Left ventricle myocardium inferior (tissue), 1 donor: ENCODE measurements at regions not wholly inside any gene's neighbourhood (a gene's known extent, or its start where the extent isn't known, plus 50 kb on each side); places are given as distances from the start of the nearest gene placed in this dataset.
"Not testable (repeated sequence)": the region's sequence is repeated elsewhere in the genome, so short reads cannot be mapped to it uniquely, and the experiment has no call there.

ENCODE experiments used
- DNase-seq: peaks from one replicate; pipeline ENCODE4 v3.0.0-alpha.2; 2020
- H3K27ac ChIP-seq: fragments of 200-600 bp; replicated peaks from 2 replicates; pipeline ENCODE4 v1.8.0; 2021
- H3K27me3 ChIP-seq: fragments of 200-600 bp; 2 replicates; pipeline ENCODE4 v1.8.0; 2021; ENCODE audit warnings: low read depth
- H3K36me3 ChIP-seq: fragments of 200-600 bp; 2 replicates; pipeline ENCODE4 v1.8.0; 2021
- H3K4me1 ChIP-seq: fragments of 200-600 bp; 2 replicates; pipeline ENCODE4 v1.8.0; 2021
- H3K4me3 ChIP-seq: fragments of 200-600 bp; 2 replicates; pipeline ENCODE4 v1.8.0; 2021; ENCODE audit warnings: mild to moderate bottlenecking, moderate library complexity
- H3K9me3 ChIP-seq: fragments of 200-600 bp; replicated peaks from 2 replicates; pipeline ENCODE4 v1.8.0; 2021
- CTCF ChIP-seq: fragments of 200-600 bp; IDR thresholded peaks from 2 replicates; pipeline ENCODE4 v1.8.0; 2021; ENCODE audit warnings: antibody characterized with exemption, mild to moderate bottlenecking, borderline replicate concordance
- intact Hi-C: fragments of 100-400 bp; cut with micrococcal nuclease; formaldehyde crosslinking; loops from one replicate; pipeline ENCODE4 v1.11.0; 2022
- donor health status: DM: no; HTN: yes; CAD: no; lungs with severe emphysema.

- DNase-seq, result no peak
- intact Hi-C loops, result no loop called here
- Histone ChIP-seq H3K27ac (no peak overlapping the region), H3K27me3 (no peaks in the 10 kb centered on the region), H3K4me3 (no peak overlapping the region), H3K4me1 (peaks cover 1% of the 10 kb centered on the region), H3K36me3 (no peaks in the 10 kb centered on the region), H3K9me3 (peaks cover 21% of the 10 kb centered on the region)
- no peak for TF ChIP-seq CTCF
Observed at GRCh38 chr2:224120986-224121385, 81.9 kb upstream of the SERPINE2 start.

GRCh38 chr2:224119846-224120245 lies 80.8 kb upstream of the SERPINE2 start:
- H3K4me1 ChIP-seq, H3K4me3 ChIP-seq, H3K36me3 ChIP-seq, intact Hi-C loops, H3K27ac ChIP-seq, H3K27me3 ChIP-seq, DNase-seq: not testable (repeated sequence)
- H3K9me3 ChIP-seq, result peaks cover 27% of the 10 kb centered on the region

GRCh38 chr2:224114428-224114827 lies 75.3 kb upstream of the SERPINE2 start:
- Histone ChIP-seq H3K27ac (no peak overlapping the region), H3K9me3 (peaks cover 48% of the 10 kb centered on the region), H3K4me3 (no peak overlapping the region), H3K27me3 (no peaks in the 10 kb centered on the region), H3K36me3 (no peaks in the 10 kb centered on the region), H3K4me1 (no peaks in the 10 kb centered on the region)
- intact Hi-C loops, result no loop called here
- no peak for DNase-seq
- no peak for TF ChIP-seq CTCF

- H3K27me3 ChIP-seq, H3K36me3 ChIP-seq, H3K4me3 ChIP-seq, DNase-seq, H3K27ac ChIP-seq, H3K4me1 ChIP-seq, intact Hi-C loops: not testable (repeated sequence)
- peaks cover 46% of the 10 kb centered on the region for H3K9me3 ChIP-seq
Observed at GRCh38 chr2:224113930-224114329, 74.8 kb upstream of the SERPINE2 start.

GRCh38 chr2:224111576-224111975 lies 72.5 kb upstream of the SERPINE2 start:
- Histone ChIP-seq H3K27me3 (no peaks in the 10 kb centered on the region), H3K36me3 (no peaks in the 10 kb centered on the region), H3K4me3 (no peak overlapping the region), H3K27ac (no peak overlapping the region), H3K9me3 (peaks cover 39% of the 10 kb centered on the region), H3K4me1 (no peaks in the 10 kb centered on the region)
- no peak for DNase-seq
- intact Hi-C loops, result no loop called here
- no peak for TF ChIP-seq CTCF

GRCh38 chr2:224110811-224111210 lies 71.7 kb upstream of the SERPINE2 start:
- no peak for DNase-seq
- H3K9me3 ChIP-seq, result peaks cover 39% of the 10 kb centered on the region
- H3K4me1 ChIP-seq, result no peaks in the 10 kb centered on the region
- no peaks in the 10 kb centered on the region for H3K36me3 ChIP-seq
- H3K27me3 ChIP-seq, result no peaks in the 10 kb centered on the region
- intact Hi-C loops, result no loop called here
- H3K4me3 ChIP-seq, result no peak overlapping the region
- no peak for TF ChIP-seq CTCF
- no peak overlapping the region for H3K27ac ChIP-seq

GRCh38 chr2:224109751-224110150 lies 70.7 kb upstream of the SERPINE2 start:
- no peak for TF ChIP-seq CTCF
- Histone ChIP-seq H3K27ac (no peak overlapping the region), H3K9me3 (peaks cover 33% of the 10 kb centered on the region), H3K27me3 (no peaks in the 10 kb centered on the region), H3K4me1 (no peaks in the 10 kb centered on the region), H3K4me3 (no peak overlapping the region), H3K36me3 (no peaks in the 10 kb centered on the region)
- no peak for DNase-seq
- intact Hi-C loops, result no loop called here
